ENCODE measurements at regions not wholly inside any gene's neighbourhood (a gene's known extent, or its start where the extent isn't known, plus 50 kb on each side); places are given as distances from the start of the nearest gene placed in this dataset.

GRCh38 chr11:69384251-69385143, 90.5 kb downstream of the MYEOV start:
- no peak for TF ChIP-seq CTCF (IDR thresholded peaks at IDR 0.05; ENCODE audit: insufficient read depth, low read depth, low read length, missing control alignments)
- no peak for DNase-seq (ENCODE audit: low read depth)
- no peak overlapping the region for H3K4me3 ChIP-seq (ENCODE audit: low read length)

GRCh38 chr11:69385144-69385820, 91.3 kb downstream of the MYEOV start:
- no peak for DNase-seq (ENCODE audit: low read depth)
- TF ChIP-seq CTCF (IDR thresholded peaks at IDR 0.05; ENCODE audit: insufficient read depth, low read depth, low read length, missing control alignments): no peak
- H3K4me3 ChIP-seq (ENCODE audit: low read length): no peak overlapping the region

GRCh38 chr11:69385832-69386427, 92.0 kb downstream of the MYEOV start:
- H3K4me3 ChIP-seq (ENCODE audit: low read length): no peak overlapping the region
- TF ChIP-seq CTCF (IDR thresholded peaks at IDR 0.05; ENCODE audit: insufficient read depth, low read depth, low read length, missing control alignments): no peak
- DNase-seq (ENCODE audit: low read depth): no peak

GRCh38 chr11:69386594-69387408, 92.8 kb downstream of the MYEOV start:
- no peak for DNase-seq (ENCODE audit: low read depth)
- no peak overlapping the region for H3K4me3 ChIP-seq (ENCODE audit: low read length)
- TF ChIP-seq CTCF (IDR thresholded peaks at IDR 0.05; ENCODE audit: insufficient read depth, low read depth, low read length, missing control alignments): no peak

- peak; percentile 49 for DNase-seq (ENCODE audit: low read depth)
These were observed 93.5 kb downstream of the MYEOV start for GRCh38 chr11:69387409-69387885.

More at GRCh38 chr11:69387409-69387885, 93.5 kb downstream of the MYEOV start:
- no peak for TF ChIP-seq CTCF (IDR thresholded peaks at IDR 0.05; ENCODE audit: insufficient read depth, low read depth, low read length, missing control alignments)
- no peak overlapping the region for H3K4me3 ChIP-seq (ENCODE audit: low read length)
